Nephron (organoid): ENCODE measurements at regions not wholly inside any gene's neighbourhood (a gene's known extent, or its start where the extent isn't known, plus 50 kb on each side); places are given as distances from the start of the nearest gene placed in this dataset.

Experiments
- H3K27ac Mint-ChIP-seq, 3 experiments: 2 replicates each; pipeline ENCODE4 v1.8.0; 2020; ENCODE audit warnings: mixed read lengths in 3 of 3, mild to moderate bottlenecking in 2 of 3, moderate library complexity in 1 of 3
- H3K27me3 Mint-ChIP-seq: 2 replicates; pipeline ENCODE4 v1.8.0; 2021; ENCODE audit warnings: low read depth, mild to moderate bottlenecking, moderate library complexity, mixed read lengths
- H3K36me3 Mint-ChIP-seq: 2 replicates; pipeline ENCODE4 v1.8.0; 2020; ENCODE audit warnings: low read depth, mixed read lengths
- H3K4me1 Mint-ChIP-seq: 2 replicates; pipeline ENCODE4 v1.8.0; 2020; ENCODE audit warnings: mixed read lengths
- H3K4me3 Mint-ChIP-seq, 3 experiments: 2 replicates each; pipeline ENCODE4 v1.8.0; 2020; ENCODE audit warnings: mild to moderate bottlenecking in 3 of 3, mixed read lengths in 3 of 3, moderate library complexity in 2 of 3
- H3K9me3 Mint-ChIP-seq: 2 replicates; pipeline ENCODE4 v1.8.0; 2020; ENCODE audit warnings: mixed read lengths
- CTCF ChIP-seq, 3 experiments: fragments of 200-600 bp; sonication (generic); IDR thresholded peaks; one replicate each; pipeline ENCODE4 v1.5.0; 2021; ENCODE audit warnings: antibody characterized with exemption in 3 of 3; ENCODE audit not compliant: unreplicated experiment in 3 of 3

- TF ChIP-seq CTCF (IDR thresholded peaks at IDR 0.05; ENCODE audit: unreplicated experiment in 3 of 3) = no peak
- no peaks in the 10 kb centered on the region for H3K27me3 Mint-ChIP-seq
- no peaks in the 10 kb centered on the region for H3K9me3 Mint-ChIP-seq
- peaks cover 4% of the 10 kb centered on the region for H3K36me3 Mint-ChIP-seq
- H3K27ac Mint-ChIP-seq = peak overlapping the region; percentile 69 to 90 (median 71)
- no peak overlapping the region for H3K4me3 Mint-ChIP-seq
- H3K4me1 Mint-ChIP-seq = peaks cover 32% of the 10 kb centered on the region
Measured at GRCh38 chr22:40120848-40121247, 56.9 kb upstream of the TNRC6B start.

- no peaks in the 10 kb centered on the region for H3K9me3 Mint-ChIP-seq
Measured at GRCh38 chr22:40121461-40121860, 56.3 kb upstream of the TNRC6B start.

DNA sequence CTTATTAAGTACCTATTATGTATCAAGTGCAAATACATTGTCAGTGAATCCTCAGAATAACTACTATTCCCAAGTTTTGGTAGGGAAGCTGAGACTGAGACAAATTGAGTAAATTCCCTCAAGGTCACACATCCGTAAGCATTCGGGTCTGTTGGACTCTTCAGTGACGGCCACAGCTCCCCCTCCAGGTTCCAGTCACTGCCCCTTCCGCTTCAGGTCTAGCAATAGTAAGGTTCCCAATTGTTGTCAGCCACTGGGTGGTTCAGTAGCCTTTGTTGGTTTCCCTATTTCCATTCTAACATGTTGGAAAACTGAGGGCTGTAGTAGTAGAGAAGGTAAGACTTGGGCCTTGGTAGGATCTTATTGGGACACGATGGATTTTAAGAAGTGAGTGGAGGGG, 54.9 kb upstream of the TNRC6B start:
- no peak overlapping the region for H3K4me3 Mint-ChIP-seq
- H3K36me3 Mint-ChIP-seq = peaks cover 4% of the 10 kb centered on the region
- TF ChIP-seq CTCF (IDR thresholded peaks at IDR 0.05; ENCODE audit: unreplicated experiment in 3 of 3) = no peak
- no peak overlapping the region for H3K27ac Mint-ChIP-seq
- H3K4me1 Mint-ChIP-seq = peaks cover 32% of the 10 kb centered on the region
- no peaks in the 10 kb centered on the region for H3K27me3 Mint-ChIP-seq
- no peaks in the 10 kb centered on the region for H3K9me3 Mint-ChIP-seq

More at GRCh38 chr22:40121461-40121860, 56.3 kb upstream of the TNRC6B start:
- Mint-ChIP-seq H3K27ac (peak overlapping the region; percentile 69 to 90 (median 71)), H3K36me3 (peaks cover 4% of the 10 kb centered on the region), H3K4me1 (peaks cover 32% of the 10 kb centered on the region), H3K27me3 (no peaks in the 10 kb centered on the region), H3K4me3 (no peak overlapping the region)
- no peak for TF ChIP-seq CTCF (IDR thresholded peaks at IDR 0.05; ENCODE audit: unreplicated experiment in 3 of 3)

DNA sequence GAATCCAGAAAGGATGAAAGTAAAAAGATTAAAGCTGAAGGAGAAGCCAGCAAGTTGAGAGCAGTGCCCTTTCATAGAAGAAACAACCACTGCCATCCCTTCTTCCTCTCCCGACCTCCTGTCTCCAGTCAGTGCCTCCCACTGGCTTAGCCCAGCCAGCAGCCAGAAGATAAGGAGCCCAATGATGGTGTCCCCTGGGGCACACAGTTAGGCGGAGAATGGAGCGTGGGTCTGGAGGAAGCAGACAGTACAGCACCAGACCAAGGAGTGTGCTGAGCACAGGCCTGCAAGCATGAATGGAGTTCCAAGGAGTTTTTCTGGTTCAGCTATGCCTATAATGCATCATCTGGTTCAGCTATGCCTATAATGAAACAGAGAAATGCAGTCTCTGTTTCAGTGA, 54.3 kb upstream of the TNRC6B start:
- H3K27me3 Mint-ChIP-seq = no peaks in the 10 kb centered on the region
- no peak for TF ChIP-seq CTCF (IDR thresholded peaks at IDR 0.05; ENCODE audit: unreplicated experiment in 3 of 3)
- no peak overlapping the region for H3K4me3 Mint-ChIP-seq
- no peaks in the 10 kb centered on the region for H3K9me3 Mint-ChIP-seq
- H3K36me3 Mint-ChIP-seq = peaks cover 4% of the 10 kb centered on the region
- H3K27ac Mint-ChIP-seq = no peak overlapping the region
- peaks cover 32% of the 10 kb centered on the region for H3K4me1 Mint-ChIP-seq
